Endodermal cell (in vitro differentiated cells): ENCODE measurements at regions not wholly inside any gene's neighbourhood (a gene's known extent, or its start where the extent isn't known, plus 50 kb on each side); places are given as distances from the start of the nearest gene placed in this dataset.

Source experiments
- DNase-seq: peaks from one replicate; pipeline ENCODE4 v3.0.0-alpha.2; 2017
- H3K27ac ChIP-seq: 2 replicates; pipeline ENCODE4 v1.5.1; 2013; ENCODE audit warnings: mild to moderate bottlenecking, low read depth, low read length, moderate library complexity
- H3K27me3 ChIP-seq: 2 replicates; pipeline ENCODE4 v1.6.1; 2013; ENCODE audit warnings: mild to moderate bottlenecking, low read length, moderate library complexity; ENCODE audit not compliant: insufficient read depth, control insufficient read depth, poor library complexity, severe bottlenecking
- H3K36me3 ChIP-seq: 2 replicates; pipeline ENCODE4 v1.7.0; 2013; ENCODE audit warnings: mild to moderate bottlenecking, low read length, moderate library complexity; ENCODE audit not compliant: control insufficient read depth, insufficient read depth
- H3K4me1 ChIP-seq: one replicate; pipeline ENCODE4 v1.7.0; 2013; ENCODE audit warnings: low read length; ENCODE audit not compliant: control insufficient read depth, insufficient read depth
- H3K4me3 ChIP-seq: 2 replicates; pipeline ENCODE4 v1.5.1; 2013; ENCODE audit warnings: mild to moderate bottlenecking, low read length, moderate library complexity
- H3K9ac ChIP-seq: 2 replicates; pipeline ENCODE4 v1.6.1; 2013; ENCODE audit warnings: mild to moderate bottlenecking, low read length, moderate library complexity; ENCODE audit not compliant: poor library complexity, severe bottlenecking; ENCODE audit errors: extremely low read depth
- H3K9me3 ChIP-seq: 2 replicates; pipeline ENCODE4 v1.6.1; 2013; ENCODE audit warnings: mild to moderate bottlenecking, low read length, moderate library complexity; ENCODE audit not compliant: control insufficient read depth
- H3K27ac Mint-ChIP-seq: 2 replicates; pipeline ENCODE4 v1.8.0; 2020; ENCODE audit warnings: mixed read lengths
- H3K27me3 Mint-ChIP-seq: 2 replicates; pipeline ENCODE4 v1.8.0; 2021; ENCODE audit warnings: mild to moderate bottlenecking, mixed read lengths; ENCODE audit not compliant: insufficient read depth
- H3K36me3 Mint-ChIP-seq: 2 replicates; pipeline ENCODE4 v1.8.0; 2020; ENCODE audit warnings: low read depth, mixed read lengths
- H3K4me1 Mint-ChIP-seq: 2 replicates; pipeline ENCODE4 v1.8.0; 2020; ENCODE audit warnings: mixed read lengths
- H3K4me3 Mint-ChIP-seq: 2 replicates; pipeline ENCODE4 v1.8.0; 2020; ENCODE audit warnings: mild to moderate bottlenecking, moderate library complexity, mixed read lengths
- H3K9me3 Mint-ChIP-seq: 2 replicates; pipeline ENCODE4 v1.8.0; 2020; ENCODE audit warnings: mild to moderate bottlenecking, mixed read lengths
- WGBS, 2 experiments: methylation state at CpG; one replicate each; pipeline versions ENCODE4 v1.1.5 to v1.1.7; 2013; ENCODE audit warnings: missing lambda C conversion rate in 2 of 2, mixed read lengths in 1 of 2; ENCODE audit not compliant: insufficient coverage in 1 of 2, insufficient read length in 1 of 2; 5-methylcytosine and 5-hydroxymethylcytosine counted together
- TF ChIP-seq, protein P1 (sequence below): fragments of 200-600 bp; sonication (generic); conservative IDR thresholded peaks from 2 replicates; pipeline ENCODE4 v1.5.0; 2021; ENCODE audit warnings: antibody characterized with exemption, mild to moderate bottlenecking

DNA sequence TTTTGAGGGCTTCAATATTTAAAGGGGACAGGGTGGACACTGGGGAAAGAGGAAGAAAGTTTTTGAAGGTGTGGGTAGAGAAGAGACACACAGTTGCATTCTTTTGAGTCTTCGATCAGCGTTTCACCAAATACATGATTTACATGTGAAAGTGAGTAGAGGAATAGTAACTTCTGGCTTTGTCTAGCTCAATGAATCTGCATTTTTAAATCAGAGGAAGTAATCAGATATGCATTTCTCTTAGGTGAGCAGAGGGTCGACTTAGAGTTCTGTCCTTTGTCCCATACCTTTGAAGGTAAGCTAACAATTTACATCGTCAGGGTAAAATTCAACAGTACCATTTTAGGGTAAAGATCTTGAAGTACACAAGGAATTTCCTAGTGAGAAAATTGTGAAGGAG, 406.4 kb upstream of the ZNF462 start:
- H3K9me3 Mint-ChIP-seq: no peaks in the 10 kb centered on the region
- H3K27ac Mint-ChIP-seq: peak overlapping the region; percentile 45
- Histone ChIP-seq H3K9ac (no peak overlapping the region), H3K36me3 (no peaks in the 10 kb centered on the region), H3K4me1 (no peaks in the 10 kb centered on the region), H3K27me3 (no peaks in the 10 kb centered on the region), H3K9me3 (no peaks in the 10 kb centered on the region), H3K4me3 (no peak overlapping the region), H3K27ac (no peak overlapping the region)
- H3K36me3 Mint-ChIP-seq: no peaks in the 10 kb centered on the region
- H3K27me3 Mint-ChIP-seq: no peaks in the 10 kb centered on the region
- H3K4me1 Mint-ChIP-seq: no peaks in the 10 kb centered on the region
- no peak overlapping the region for H3K4me3 Mint-ChIP-seq
- TF ChIP-seq, protein P1, sequence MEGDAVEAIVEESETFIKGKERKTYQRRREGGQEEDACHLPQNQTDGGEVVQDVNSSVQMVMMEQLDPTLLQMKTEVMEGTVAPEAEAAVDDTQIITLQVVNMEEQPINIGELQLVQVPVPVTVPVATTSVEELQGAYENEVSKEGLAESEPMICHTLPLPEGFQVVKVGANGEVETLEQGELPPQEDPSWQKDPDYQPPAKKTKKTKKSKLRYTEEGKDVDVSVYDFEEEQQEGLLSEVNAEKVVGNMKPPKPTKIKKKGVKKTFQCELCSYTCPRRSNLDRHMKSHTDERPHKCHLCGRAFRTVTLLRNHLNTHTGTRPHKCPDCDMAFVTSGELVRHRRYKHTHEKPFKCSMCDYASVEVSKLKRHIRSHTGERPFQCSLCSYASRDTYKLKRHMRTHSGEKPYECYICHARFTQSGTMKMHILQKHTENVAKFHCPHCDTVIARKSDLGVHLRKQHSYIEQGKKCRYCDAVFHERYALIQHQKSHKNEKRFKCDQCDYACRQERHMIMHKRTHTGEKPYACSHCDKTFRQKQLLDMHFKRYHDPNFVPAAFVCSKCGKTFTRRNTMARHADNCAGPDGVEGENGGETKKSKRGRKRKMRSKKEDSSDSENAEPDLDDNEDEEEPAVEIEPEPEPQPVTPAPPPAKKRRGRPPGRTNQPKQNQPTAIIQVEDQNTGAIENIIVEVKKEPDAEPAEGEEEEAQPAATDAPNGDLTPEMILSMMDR: no peak
- 58 to 60% methylated on average over 2 to 4 of the region's 4 CpGs for WGBS, 2 experiments
- DNase-seq: no peak

DNA sequence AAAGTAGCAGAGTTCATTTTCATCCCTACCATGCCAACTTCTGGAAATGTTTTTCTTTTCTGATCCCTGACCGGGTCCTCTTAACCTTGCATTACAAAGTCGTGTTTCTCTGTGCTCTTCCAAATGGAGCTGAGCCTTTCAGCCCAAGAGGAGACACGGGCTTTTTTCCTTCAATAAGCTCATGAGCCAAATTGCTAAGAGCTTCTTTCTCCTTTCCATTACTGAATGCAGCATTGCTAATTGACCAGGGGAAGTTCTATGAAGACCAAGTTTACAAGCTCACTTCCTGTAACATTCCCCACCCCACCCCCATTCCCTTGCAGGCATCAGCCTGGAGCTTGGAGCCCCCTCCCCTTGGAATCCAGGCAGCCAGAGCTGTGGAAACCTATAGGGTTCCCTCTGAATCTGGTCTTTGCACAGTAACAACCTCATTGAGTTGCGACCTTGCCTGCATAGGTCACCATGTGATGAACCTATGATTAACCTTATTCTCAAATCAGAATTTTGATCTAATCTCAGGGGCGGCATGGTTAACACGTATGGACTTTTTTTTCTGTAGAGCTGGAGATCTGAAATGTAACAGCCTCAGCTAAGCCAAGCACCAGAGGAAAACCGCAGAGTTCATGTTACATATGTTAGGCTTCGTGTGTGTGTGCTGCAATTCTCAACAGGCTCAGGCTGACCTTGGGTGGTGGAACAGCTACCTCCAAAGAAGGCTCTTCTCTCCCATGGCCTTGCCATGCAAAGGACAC, 395.7 kb upstream of the ZNF462 start:
- H3K27me3 ChIP-seq: no peaks in the 10 kb centered on the region
- H3K27ac ChIP-seq: no peak overlapping the region
- peak; percentile 86 for DNase-seq
- H3K9me3 ChIP-seq: no peaks in the 10 kb centered on the region
- Mint-ChIP-seq H3K36me3 (no peaks in the 10 kb centered on the region), H3K9me3 (peaks cover 4% of the 10 kb centered on the region), H3K27me3 (no peaks in the 10 kb centered on the region), H3K4me1 (peaks cover 8% of the 10 kb centered on the region), H3K4me3 (no peak overlapping the region), H3K27ac (peak overlapping the region; percentile 84)
- TF ChIP-seq, protein P1: no peak
- no peaks in the 10 kb centered on the region for H3K36me3 ChIP-seq
- H3K4me1 ChIP-seq: no peaks in the 10 kb centered on the region
- no peak overlapping the region for H3K9ac ChIP-seq
- WGBS, 2 experiments: 51 to 66% methylated on average over 6 to 8 of the region's 8 CpGs
- H3K4me3 ChIP-seq: no peak overlapping the region

DNA sequence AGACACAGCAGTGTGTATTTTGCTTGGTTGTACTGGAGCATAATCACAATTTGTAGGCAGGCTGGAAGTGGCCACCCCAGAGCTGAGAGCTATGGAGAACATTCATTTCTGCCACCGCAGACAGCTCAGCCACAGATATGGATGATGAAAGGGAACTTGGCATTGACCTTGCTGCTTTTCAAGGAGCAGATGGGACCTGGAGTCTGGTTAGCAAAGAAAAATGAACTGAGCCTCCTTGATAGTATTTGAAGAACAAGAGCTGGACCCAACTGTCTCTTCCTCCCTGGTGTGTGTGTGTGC, 395.2 kb upstream of the ZNF462 start:
- no peaks in the 10 kb centered on the region for H3K27me3 ChIP-seq
- 88 to 100% methylated on average over 1 of the region's 1 CpG for WGBS, 2 experiments
- no peaks in the 10 kb centered on the region for H3K4me1 ChIP-seq
- H3K36me3 ChIP-seq: no peaks in the 10 kb centered on the region
- no peak overlapping the region for H3K9ac ChIP-seq
- no peaks in the 10 kb centered on the region for H3K9me3 ChIP-seq
- no peak for DNase-seq
- TF ChIP-seq, protein P1: no peak
- Mint-ChIP-seq H3K36me3 (no peaks in the 10 kb centered on the region), H3K4me3 (no peak overlapping the region), H3K27ac (peak overlapping the region; percentile 27), H3K4me1 (peaks cover 8% of the 10 kb centered on the region), H3K27me3 (no peaks in the 10 kb centered on the region), H3K9me3 (peaks cover 6% of the 10 kb centered on the region)
- H3K27ac ChIP-seq: no peak overlapping the region
- H3K4me3 ChIP-seq: no peak overlapping the region
